ENCODE measurements at regions not wholly inside any gene's neighbourhood (a gene's known extent, or its start where the extent isn't known, plus 50 kb on each side); places are given as distances from the start of the nearest gene placed in this dataset.

- H3K9me3 ChIP-seq (ENCODE audit: low read depth) = no peaks in the 10 kb centered on the region
- no peaks in the 10 kb centered on the region for H3K27me3 ChIP-seq
- no peaks in the 10 kb centered on the region for H3K36me3 ChIP-seq
- no peak overlapping the region for H3K4me3 ChIP-seq
- TF ChIP-seq CTCF (IDR thresholded peaks at IDR 0.05; ENCODE audit: low read depth, low read length) = no peak
- DNase-seq (ENCODE audit: low read depth in 1 of 2, low spot score in 1 of 2) = no peak
- H3K27ac ChIP-seq = no peak overlapping the region
- no peaks in the 10 kb centered on the region for H3K4me1 ChIP-seq (ENCODE audit: low read depth)
Measured at GRCh38 chr2:11903085-11903606, 156.7 kb downstream of the LPIN1 start.

GRCh38 chr2:11904029-11904428 is 157.6 kb downstream of the LPIN1 start:
- no peak for TF ChIP-seq CTCF (IDR thresholded peaks at IDR 0.05; ENCODE audit: low read depth, low read length)

GRCh38 chr2:11904941-11905340 is 158.5 kb downstream of the LPIN1 start:
- no peak for TF ChIP-seq CTCF (IDR thresholded peaks at IDR 0.05; ENCODE audit: low read depth, low read length)
- no peaks in the 10 kb centered on the region for H3K9me3 ChIP-seq (ENCODE audit: low read depth)
- no peaks in the 10 kb centered on the region for H3K36me3 ChIP-seq
- H3K27me3 ChIP-seq = no peaks in the 10 kb centered on the region
- no peak for DNase-seq (ENCODE audit: low read depth in 1 of 2, low spot score in 1 of 2)
- no peaks in the 10 kb centered on the region for H3K4me1 ChIP-seq (ENCODE audit: low read depth)
- no peak overlapping the region for H3K4me3 ChIP-seq
- no peak overlapping the region for H3K27ac ChIP-seq

More at GRCh38 chr2:11904029-11904428, 157.6 kb downstream of the LPIN1 start:
- Histone ChIP-seq H3K36me3 (no peaks in the 10 kb centered on the region), H3K27ac (no peak overlapping the region), H3K4me1 (ENCODE audit: low read depth) (no peaks in the 10 kb centered on the region), H3K9me3 (ENCODE audit: low read depth) (no peaks in the 10 kb centered on the region), H3K27me3 (no peaks in the 10 kb centered on the region), H3K4me3 (no peak overlapping the region)
- no peak for DNase-seq (ENCODE audit: low read depth in 1 of 2, low spot score in 1 of 2)

- no peak for TF ChIP-seq CTCF (IDR thresholded peaks at IDR 0.05; ENCODE audit: low read depth, low read length)
- H3K27me3 ChIP-seq = no peaks in the 10 kb centered on the region
- no peak overlapping the region for H3K27ac ChIP-seq
- no peaks in the 10 kb centered on the region for H3K36me3 ChIP-seq
- H3K4me1 ChIP-seq (ENCODE audit: low read depth) = no peaks in the 10 kb centered on the region
- no peak overlapping the region for H3K4me3 ChIP-seq
- H3K9me3 ChIP-seq (ENCODE audit: low read depth) = no peaks in the 10 kb centered on the region
- DNase-seq (ENCODE audit: low read depth in 1 of 2, low spot score in 1 of 2) = no peak
Measured at GRCh38 chr2:11907190-11907589, 160.8 kb downstream of the LPIN1 start.

GRCh38 chr2:11910971-11911370 is 164.5 kb downstream of the LPIN1 start:
- no peak for DNase-seq (ENCODE audit: low read depth in 1 of 2, low spot score in 1 of 2)
- no peak overlapping the region for H3K4me3 ChIP-seq
- TF ChIP-seq CTCF (IDR thresholded peaks at IDR 0.05; ENCODE audit: low read depth, low read length) = no peak
- H3K27ac ChIP-seq = no peak overlapping the region
- no peaks in the 10 kb centered on the region for H3K9me3 ChIP-seq (ENCODE audit: low read depth)
- H3K36me3 ChIP-seq = no peaks in the 10 kb centered on the region
- H3K27me3 ChIP-seq = no peaks in the 10 kb centered on the region
- H3K4me1 ChIP-seq (ENCODE audit: low read depth) = no peaks in the 10 kb centered on the region

- no peak overlapping the region for H3K27ac ChIP-seq
- TF ChIP-seq CTCF (IDR thresholded peaks at IDR 0.05; ENCODE audit: low read depth, low read length) = no peak
- H3K4me3 ChIP-seq = no peak overlapping the region
- H3K9me3 ChIP-seq (ENCODE audit: low read depth) = no peaks in the 10 kb centered on the region
- H3K36me3 ChIP-seq = no peaks in the 10 kb centered on the region
- DNase-seq (ENCODE audit: low read depth in 1 of 2, low spot score in 1 of 2) = no peak
- no peaks in the 10 kb centered on the region for H3K27me3 ChIP-seq
- no peaks in the 10 kb centered on the region for H3K4me1 ChIP-seq (ENCODE audit: low read depth)
Measured at GRCh38 chr2:11912980-11913379, 166.5 kb downstream of the LPIN1 start.

Measured in cardiac muscle cell (in vitro differentiated cells and primary cell).